NCI-H774 (cell line): ENCODE measurements at regions not wholly inside any gene's neighbourhood (a gene's known extent, or its start where the extent isn't known, plus 50 kb on each side); places are given as distances from the start of the nearest gene placed in this dataset.

Experiments used
- DNase-seq: peaks from one replicate; lab custom pipeline; 2025; lab: John Stamatoyannopoulos, UW

DNA sequence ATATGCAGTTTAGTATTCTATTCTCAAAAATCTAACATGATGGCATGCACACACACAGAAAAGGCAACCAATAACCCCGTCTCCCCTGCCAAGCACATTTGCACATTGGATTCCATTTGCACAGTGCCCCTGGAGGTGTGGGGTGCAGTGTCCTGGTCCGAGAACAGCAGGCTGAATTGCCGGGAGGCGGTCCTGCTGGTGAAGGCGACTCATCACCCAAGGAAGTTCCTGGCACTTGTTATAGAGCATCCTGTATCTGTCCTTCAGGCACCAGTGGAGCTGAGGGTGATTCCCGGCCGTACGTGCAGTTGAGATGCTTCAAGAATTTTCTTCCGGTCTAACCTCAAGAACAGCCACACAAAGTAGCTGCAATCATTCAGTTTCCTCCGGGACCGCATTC lies 73.0 kb upstream of the RAB12 start:
- no peak for DNase-seq

GRCh38 chr18:8536922-8537321 lies 72.3 kb upstream of the RAB12 start:
- no peak for DNase-seq

- no peak for DNase-seq
Observed at GRCh38 chr18:8537400-8537799, 71.8 kb upstream of the RAB12 start.

DNA sequence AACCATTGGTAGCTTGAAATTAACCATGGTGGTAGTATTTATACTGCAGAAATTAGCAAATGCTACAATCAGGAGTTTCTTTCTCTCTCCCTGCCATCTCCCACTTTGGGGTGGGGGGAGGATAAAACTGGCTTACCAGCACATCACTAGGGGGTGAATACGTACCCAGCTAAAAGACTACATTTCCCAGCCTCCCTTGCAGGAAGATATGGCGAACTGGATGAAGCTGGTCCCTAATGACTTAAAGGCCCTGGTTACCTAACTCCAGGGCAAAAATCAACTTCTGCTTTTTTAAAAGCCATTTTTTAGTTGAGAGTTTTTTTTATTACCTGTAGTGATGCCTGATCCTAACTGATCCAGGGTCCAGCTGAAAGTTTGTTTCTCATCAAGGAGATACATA lies 70.3 kb upstream of the RAB12 start:
- no peak for DNase-seq

DNA sequence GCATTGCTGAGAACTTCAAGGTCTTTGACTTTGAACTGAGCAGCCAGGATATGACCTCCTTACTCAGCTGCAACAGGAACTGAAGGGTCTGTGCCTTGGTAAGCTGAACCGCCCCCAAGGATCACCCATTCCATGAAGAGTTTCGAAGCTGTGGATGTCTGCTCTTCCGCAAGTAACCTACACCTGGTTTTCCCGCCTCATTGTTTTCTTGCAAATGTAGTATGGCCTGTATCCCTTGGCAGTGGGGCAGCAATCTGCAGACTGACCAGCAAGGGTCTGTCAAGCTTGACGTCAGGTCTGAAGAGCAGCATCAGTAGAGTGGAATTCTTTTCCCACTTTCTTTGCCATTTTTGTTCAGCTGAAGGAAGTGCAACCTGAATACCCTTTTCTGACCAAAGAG lies 62.6 kb upstream of the RAB12 start:
- DNase-seq = no peak

- no peak for DNase-seq
Observed at GRCh38 chr18:8548186-8548585, 61.1 kb upstream of the RAB12 start.

GRCh38 chr18:8549254-8549757 lies 59.9 kb upstream of the RAB12 start:
- no peak for DNase-seq

DNA sequence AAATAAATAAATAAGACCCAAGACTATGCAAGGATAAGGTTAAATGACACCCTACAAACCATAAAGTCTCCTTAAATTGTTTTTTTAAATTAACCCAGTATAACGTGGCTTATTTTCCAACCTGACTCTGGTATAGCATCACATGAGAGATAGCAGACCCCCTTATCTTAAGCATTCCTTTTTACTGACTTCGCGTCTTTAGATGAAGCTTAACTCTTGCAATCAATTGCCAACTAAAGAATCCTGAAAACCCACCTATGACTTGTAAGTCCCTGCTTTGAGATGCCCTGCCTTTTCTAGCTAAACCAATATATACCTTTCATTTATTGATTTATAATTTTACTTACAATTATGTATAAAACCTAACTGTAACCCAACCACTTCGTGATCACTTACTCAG lies 57.1 kb upstream of the RAB12 start:
- DNase-seq = no peak

DNA sequence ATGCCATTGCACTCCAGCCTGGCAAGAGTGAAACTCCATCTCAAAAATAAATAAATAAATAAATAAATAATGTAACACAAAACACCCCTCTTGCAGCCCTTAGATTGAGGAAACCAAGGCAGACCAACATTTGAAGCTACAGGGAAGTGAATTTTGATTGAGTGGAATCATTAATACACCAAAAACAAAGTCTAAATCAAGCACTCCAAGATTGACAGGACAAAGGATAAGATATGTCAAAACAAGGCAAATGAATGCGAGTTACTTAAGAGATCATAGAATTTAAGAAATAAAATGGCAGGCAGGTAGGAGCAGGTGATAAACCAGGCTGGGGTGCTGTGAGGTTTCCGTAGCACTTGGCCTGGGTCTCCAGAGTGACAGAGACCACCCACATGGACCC lies 54.9 kb upstream of the RAB12 start:
- DNase-seq = no peak

DNA sequence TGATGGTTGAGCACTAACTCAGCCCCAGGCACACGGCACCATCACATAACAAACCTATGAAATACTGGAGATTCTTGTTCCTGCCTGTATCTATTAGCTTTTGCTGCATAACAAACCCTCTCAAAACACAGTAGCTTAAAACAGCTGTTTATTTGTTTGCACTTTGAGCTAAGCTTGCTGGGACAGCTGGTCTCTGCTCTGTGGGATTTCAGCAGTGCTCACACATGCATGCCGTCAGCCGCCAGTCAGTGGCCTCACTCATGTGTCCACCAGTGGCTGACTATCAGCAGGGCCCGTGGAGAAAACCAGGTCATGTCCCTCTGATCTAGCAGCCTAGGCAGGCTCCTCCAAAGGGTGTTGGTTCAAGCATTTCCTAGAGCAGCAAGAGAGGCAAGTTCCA lies 52.8 kb upstream of the RAB12 start:
- DNase-seq = no peak
